CD14-positive monocyte (primary cell): ENCODE measurements at regions not wholly inside any gene's neighbourhood (a gene's known extent, or its start where the extent isn't known, plus 50 kb on each side); places are given as distances from the start of the nearest gene placed in this dataset.
"Not testable (repeated sequence)": the region's sequence is repeated elsewhere in the genome, so short reads cannot be mapped to it uniquely, and the experiment has no call there.

Experiments used
- DNase-seq, 3 donors: peaks; one replicate each; pipeline ENCODE4 v3.0.0-alpha.2; 2011 to 2022
- H2AFZ ChIP-seq: 2 replicates; pipeline ENCODE4 v1.6.0; 2012; ENCODE audit warnings: mild to moderate bottlenecking, low read depth, low read length, inconsistent platforms; ENCODE audit not compliant: insufficient read depth, poor library complexity, severe bottlenecking
- H3K27ac ChIP-seq, 2 donors: 1 replicate in 1 of 2; 2 replicates in 1 of 2; pipeline ENCODE4 v1.5.1; 2012 to 2013; ENCODE audit warnings: low read length in 2 of 2, control low read depth in 1 of 2, inconsistent platforms in 1 of 2, low read depth in 1 of 2, mild to moderate bottlenecking in 1 of 2
- H3K27me3 ChIP-seq, 2 donors: one replicate each; pipeline versions ENCODE4 v1.6.0 to v1.6.1; 2011 to 2013; ENCODE audit warnings: low read length in 2 of 2; ENCODE audit not compliant: control insufficient read depth in 2 of 2, insufficient read depth in 2 of 2
- H3K36me3 ChIP-seq, 2 donors: replicated peaks in 1 of 2; 1 replicate in 1 of 2; 2 replicates in 1 of 2; pipeline versions ENCODE4 v1.5.1 to v1.6.1; 2012 to 2013; ENCODE audit warnings: low read length in 2 of 2, control low read depth in 1 of 2, inconsistent platforms in 1 of 2, mild to moderate bottlenecking in 1 of 2; ENCODE audit not compliant: insufficient read depth in 2 of 2, control insufficient read depth in 1 of 2
- H3K4me1 ChIP-seq, 2 donors: 1 replicate in 1 of 2; 2 replicates in 1 of 2; pipeline versions ENCODE4 v1.5.1 to v1.6.1; 2012 to 2013; ENCODE audit warnings: low read length in 2 of 2, control low read depth in 1 of 2, inconsistent platforms in 1 of 2, mild to moderate bottlenecking in 1 of 2, moderate library complexity in 1 of 2; ENCODE audit not compliant: insufficient read depth in 2 of 2, control insufficient read depth in 1 of 2
- H3K4me2 ChIP-seq: replicated peaks from 2 replicates; pipeline ENCODE3; 2012; ENCODE audit warnings: low read length, moderate library complexity, mild to moderate bottlenecking; ENCODE audit not compliant: poor library complexity, severe bottlenecking; ENCODE audit errors: extremely low read depth
- H3K4me3 ChIP-seq, 3 experiments: fragments of 200-600 bp in 1 of 3; sonication (generic) in 1 of 3; replicated peaks in 1 of 3; 1 replicate in 2 of 3; 2 replicates in 1 of 3; pipeline ENCODE4 v1.5.1; 2011 to 2013; ENCODE audit warnings: low read length in 3 of 3, mild to moderate bottlenecking in 3 of 3, control low read depth in 2 of 3, low read depth in 2 of 3, inconsistent platforms in 1 of 3, moderate library complexity in 1 of 3
- H3K79me2 ChIP-seq: 2 replicates; pipeline ENCODE4 v1.6.0; 2012; ENCODE audit warnings: mild to moderate bottlenecking, control low read depth, inconsistent platforms, low read length, moderate library complexity; ENCODE audit not compliant: insufficient read depth
- H3K9ac ChIP-seq: 2 replicates; pipeline ENCODE4 v1.6.0; 2017; ENCODE audit warnings: low read length, mild to moderate bottlenecking; ENCODE audit not compliant: insufficient read depth, poor library complexity, severe bottlenecking
- H3K9me3 ChIP-seq, 2 donors: replicated peaks in 1 of 2; 1 replicate in 1 of 2; 2 replicates in 1 of 2; pipeline versions ENCODE4 v1.5.1 to v1.6.1; 2012 to 2013; ENCODE audit warnings: low read length in 2 of 2, control low read depth in 1 of 2; ENCODE audit not compliant: control insufficient read depth in 1 of 2, insufficient read depth in 1 of 2
- H4K20me1 ChIP-seq: 2 replicates; pipeline ENCODE4 v1.6.0; 2012; ENCODE audit warnings: mild to moderate bottlenecking, low read length, control low read depth, moderate library complexity; ENCODE audit not compliant: insufficient read depth
- H3K27ac Mint-ChIP-seq, 7 donors: one replicate each; pipeline ENCODE4 v1.8.0; 2020; ENCODE audit warnings: mild to moderate bottlenecking in 7 of 7, mixed read lengths in 7 of 7, moderate library complexity in 6 of 7, inconsistent platforms in 2 of 7
- H3K27me3 Mint-ChIP-seq, 3 donors: one replicate each; pipeline ENCODE4 v1.8.0; 2021 to 2022; ENCODE audit warnings: low read depth in 3 of 3, mild to moderate bottlenecking in 3 of 3, mixed read lengths in 3 of 3, moderate library complexity in 3 of 3, inconsistent platforms in 1 of 3
- H3K36me3 Mint-ChIP-seq, 2 donors: one replicate each; pipeline ENCODE4 v1.8.0; 2020; ENCODE audit warnings: mixed read lengths in 2 of 2, inconsistent platforms in 1 of 2, mild to moderate bottlenecking in 1 of 2
- H3K4me1 Mint-ChIP-seq: one replicate; pipeline ENCODE4 v1.8.0; 2020; ENCODE audit warnings: mild to moderate bottlenecking, mixed read lengths
- H3K4me3 Mint-ChIP-seq, 2 donors: one replicate each; pipeline ENCODE4 v1.8.0; 2020; ENCODE audit warnings: mild to moderate bottlenecking in 2 of 2, mixed read lengths in 2 of 2, moderate library complexity in 1 of 2
- H3K9me3 Mint-ChIP-seq, 7 donors: one replicate each; pipeline ENCODE4 v1.8.0; 2020 to 2022; ENCODE audit warnings: mixed read lengths in 7 of 7, mild to moderate bottlenecking in 6 of 7, moderate library complexity in 6 of 7, inconsistent platforms in 2 of 7
- WGBS: methylation state at CpG from one replicate; pipeline ENCODE4 v1.1.5; 2013; ENCODE audit warnings: missing lambda C conversion rate; ENCODE audit not compliant: insufficient coverage; 5-methylcytosine and 5-hydroxymethylcytosine counted together
- intact Hi-C, 2 donors: fragments of 100-400 bp; cut with micrococcal nuclease; formaldehyde crosslinking; loops; one replicate each; pipeline versions ENCODE4 v1.15.0 to v1.15.1; 2023
- TF ChIP-seq, protein P1 (sequence below): fragments of 200-600 bp; IDR thresholded peaks from one replicate; pipeline ENCODE4 v1.8.0; 2022; ENCODE audit warnings: antibody characterized with exemption, mild to moderate bottlenecking

DNA sequence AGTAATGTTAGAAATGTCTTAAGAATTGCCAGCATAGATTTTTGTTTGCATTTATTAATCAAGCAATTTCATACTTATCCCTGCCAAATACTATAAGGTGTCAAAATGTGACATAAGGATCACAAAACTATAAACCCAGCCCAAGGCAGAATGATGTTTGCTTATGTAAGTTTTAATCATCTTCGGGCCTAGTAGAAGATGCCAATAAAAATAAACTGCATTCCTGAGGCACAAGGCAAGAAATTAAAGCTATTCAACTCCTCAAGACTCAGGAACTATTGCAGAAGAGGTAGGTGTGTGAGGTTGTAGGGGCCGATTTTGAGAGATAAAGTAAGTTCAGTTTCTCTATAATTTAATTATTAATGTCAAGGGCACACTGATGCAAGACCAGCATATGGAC lies 189.4 kb upstream of the AHR start:
- Histone ChIP-seq H2AFZ (no peak overlapping the region), H3K4me3 (no peak overlapping the region), H3K4me1 (no peaks in the 10 kb centered on the region), H3K27me3 (no peaks in the 10 kb centered on the region), H3K4me2 (no peak overlapping the region), H3K36me3 (no peaks in the 10 kb centered on the region), H3K9ac (no peak overlapping the region), H3K79me2 (no peaks in the 10 kb centered on the region), H3K27ac (no peak overlapping the region), H4K20me1 (no peaks in the 10 kb centered on the region), H3K9me3 (no peaks in the 10 kb centered on the region)
- Mint-ChIP-seq H3K9me3 (peaks cover 0 to 6% (median 0%) of the 10 kb centered on the region in 7 donors), H3K4me1 (peaks cover 5% of the 10 kb centered on the region), H3K27me3 (no peaks in the 10 kb centered on the region), H3K36me3 (no peaks in the 10 kb centered on the region), H3K27ac (no peak overlapping the region), H3K4me3 (no peak overlapping the region)
- WGBS = no CpG with 5 or more reads among the region's 2 CpGs
- no peak for DNase-seq
- intact Hi-C loops = no loop called here
- TF ChIP-seq, protein P1, sequence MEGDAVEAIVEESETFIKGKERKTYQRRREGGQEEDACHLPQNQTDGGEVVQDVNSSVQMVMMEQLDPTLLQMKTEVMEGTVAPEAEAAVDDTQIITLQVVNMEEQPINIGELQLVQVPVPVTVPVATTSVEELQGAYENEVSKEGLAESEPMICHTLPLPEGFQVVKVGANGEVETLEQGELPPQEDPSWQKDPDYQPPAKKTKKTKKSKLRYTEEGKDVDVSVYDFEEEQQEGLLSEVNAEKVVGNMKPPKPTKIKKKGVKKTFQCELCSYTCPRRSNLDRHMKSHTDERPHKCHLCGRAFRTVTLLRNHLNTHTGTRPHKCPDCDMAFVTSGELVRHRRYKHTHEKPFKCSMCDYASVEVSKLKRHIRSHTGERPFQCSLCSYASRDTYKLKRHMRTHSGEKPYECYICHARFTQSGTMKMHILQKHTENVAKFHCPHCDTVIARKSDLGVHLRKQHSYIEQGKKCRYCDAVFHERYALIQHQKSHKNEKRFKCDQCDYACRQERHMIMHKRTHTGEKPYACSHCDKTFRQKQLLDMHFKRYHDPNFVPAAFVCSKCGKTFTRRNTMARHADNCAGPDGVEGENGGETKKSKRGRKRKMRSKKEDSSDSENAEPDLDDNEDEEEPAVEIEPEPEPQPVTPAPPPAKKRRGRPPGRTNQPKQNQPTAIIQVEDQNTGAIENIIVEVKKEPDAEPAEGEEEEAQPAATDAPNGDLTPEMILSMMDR = no peak

DNA sequence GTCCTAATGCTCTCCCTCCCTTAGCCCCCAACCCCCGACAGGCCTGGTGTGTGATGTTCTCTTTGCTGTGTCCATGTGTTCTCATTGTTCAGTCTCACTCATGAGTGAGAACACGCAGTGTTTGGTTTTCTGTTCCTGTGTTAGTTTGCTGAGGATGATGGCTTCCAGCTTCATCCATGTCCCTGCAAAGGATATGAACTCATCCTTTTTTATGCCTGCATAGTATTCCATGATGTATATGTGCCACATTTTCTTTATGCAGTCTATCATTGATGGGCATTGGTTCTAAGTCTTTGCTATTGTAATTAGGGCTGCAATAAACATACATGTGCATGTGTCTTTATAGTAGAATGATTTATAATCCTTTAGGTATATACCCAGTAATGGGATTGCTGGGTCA lies 184.7 kb upstream of the AHR start:
- H3K4me3 ChIP-seq, H3K27ac Mint-ChIP-seq, H2AFZ ChIP-seq, H3K79me2 ChIP-seq, H4K20me1 ChIP-seq, H3K27me3 ChIP-seq, H3K4me3 Mint-ChIP-seq, H3K4me2 ChIP-seq, H3K9me3 Mint-ChIP-seq, H3K36me3 ChIP-seq, H3K9me3 ChIP-seq, H3K27me3 Mint-ChIP-seq, H3K36me3 Mint-ChIP-seq, H3K4me1 Mint-ChIP-seq, H3K9ac ChIP-seq, H3K27ac ChIP-seq, H3K4me1 ChIP-seq, DNase-seq: not testable (repeated sequence)
- WGBS = no CpG with 5 or more reads among the region's 2 CpGs
- intact Hi-C loops = loop anchor here in 1 of 2 donors (5.0 kb wide), 1 partner anchor 574 kb away; no protein-coding TSS in a partner anchor
